ENCODE measurements at regions not wholly inside any gene's neighbourhood (a gene's known extent, or its start where the extent isn't known, plus 50 kb on each side); places are given as distances from the start of the nearest gene placed in this dataset.

- no peak for TF ChIP-seq CTCF (IDR thresholded peaks at IDR 0.05; ENCODE audit: insufficient read depth, low read length)
- no peak overlapping the region for H3K4me3 ChIP-seq (ENCODE audit: low read depth, low read length)
- DNase-seq (ENCODE audit: low read depth) = no peak
These were observed 702.8 kb upstream of the SLC39A10 start for GRCh38 chr2:194954218-194954617.

GRCh38 chr2:194946826-194947225 is 710.2 kb upstream of the SLC39A10 start:
- no peak for DNase-seq (ENCODE audit: low read depth)
- no peak overlapping the region for H3K4me3 ChIP-seq (ENCODE audit: low read depth, low read length)
- TF ChIP-seq CTCF (IDR thresholded peaks at IDR 0.05; ENCODE audit: insufficient read depth, low read length) = no peak

- no peak for DNase-seq (ENCODE audit: low read depth)
- no peak for TF ChIP-seq CTCF (IDR thresholded peaks at IDR 0.05; ENCODE audit: insufficient read depth, low read length)
- no peak overlapping the region for H3K4me3 ChIP-seq (ENCODE audit: low read depth, low read length)
These were observed 719.0 kb upstream of the SLC39A10 start for GRCh38 chr2:194938066-194938465.

GRCh38 chr2:194927489-194927888 is 729.5 kb upstream of the SLC39A10 start:
- no peak overlapping the region for H3K4me3 ChIP-seq (ENCODE audit: low read depth, low read length)
- TF ChIP-seq CTCF (IDR thresholded peaks at IDR 0.05; ENCODE audit: insufficient read depth, low read length) = no peak
- no peak for DNase-seq (ENCODE audit: low read depth)

- TF ChIP-seq CTCF (IDR thresholded peaks at IDR 0.05; ENCODE audit: insufficient read depth, low read length) = no peak
- no peak overlapping the region for H3K4me3 ChIP-seq (ENCODE audit: low read depth, low read length)
- DNase-seq (ENCODE audit: low read depth) = no peak
These were observed 730.2 kb upstream of the SLC39A10 start for GRCh38 chr2:194926873-194927272.

- H3K4me3 ChIP-seq (ENCODE audit: low read depth, low read length) = no peak overlapping the region
- DNase-seq (ENCODE audit: low read depth) = no peak
- TF ChIP-seq CTCF (IDR thresholded peaks at IDR 0.05; ENCODE audit: insufficient read depth, low read length) = no peak
These were observed 731.3 kb upstream of the SLC39A10 start for GRCh38 chr2:194925742-194926141.

GRCh38 chr2:194917519-194917918 is 739.5 kb upstream of the SLC39A10 start:
- H3K4me3 ChIP-seq (ENCODE audit: low read depth, low read length) = no peak overlapping the region
- TF ChIP-seq CTCF (IDR thresholded peaks at IDR 0.05; ENCODE audit: insufficient read depth, low read length) = no peak
- DNase-seq (ENCODE audit: low read depth) = no peak

Measured in fibroblast of the aortic adventitia (primary cell).